ENCODE measurements at regions not wholly inside any gene's neighbourhood (a gene's known extent, or its start where the extent isn't known, plus 50 kb on each side); places are given as distances from the start of the nearest gene placed in this dataset.

GRCh38 chr12:131345521-131346436 lies 365.1 kb upstream of the SFSWAP start:
- no peaks in the 10 kb centered on the region for H3K4me1 ChIP-seq
- H3K27ac ChIP-seq, result no peak overlapping the region
- H3K27me3 ChIP-seq, result peaks cover 0 to 20% (median 11%) of the 10 kb centered on the region in 7 donors
- peak in 5 of 8 donors; percentile 22 to 61 (median 31) for ATAC-seq
- 76 to 77% methylated on average over 14 to 17 of the region's 19 CpGs for WGBS, 2 donors
- intact Hi-C loops (cut with DNase I), result loop anchor here in 5 of 10 donors (2.0 to 5.0 kb wide), 3 partner anchors 103 to 279 kb away; no protein-coding TSS in a partner anchor
- H3K4me3 ChIP-seq, result no peak overlapping the region
- no peak for DNase-seq
- no peaks in the 10 kb centered on the region for H3K36me3 ChIP-seq
- no peaks in the 10 kb centered on the region for H3K9me3 ChIP-seq
- TF ChIP-seq CTCF (IDR thresholded peaks at IDR 0.05), result no peak

GRCh38 chr12:131346555-131347344 lies 364.1 kb upstream of the SFSWAP start:
- H3K27me3 ChIP-seq, result peaks cover 0 to 20% (median 16%) of the 10 kb centered on the region in 7 donors
- WGBS, 2 donors, result 47 to 56% methylated on average over 15 to 16 of the region's 17 CpGs
- intact Hi-C loops (cut with DNase I), result loop anchor here in 3 of 10 donors (5.0 kb wide), 2 partner anchors 104 to 276 kb away; no protein-coding TSS in a partner anchor
- H3K4me1 ChIP-seq, result no peaks in the 10 kb centered on the region
- TF ChIP-seq CTCF (IDR thresholded peaks at IDR 0.05), result no peak
- ATAC-seq (peak in 2 of 8 donors; percentile 11 to 19), DNase-seq (no peak)
- H3K9me3 ChIP-seq, result peaks cover 0 to 2% (median 0%) of the 10 kb centered on the region in 11 donors
- no peak overlapping the region for H3K4me3 ChIP-seq
- no peak overlapping the region for H3K27ac ChIP-seq
- no peaks in the 10 kb centered on the region for H3K36me3 ChIP-seq

- TF ChIP-seq CTCF (IDR thresholded peaks at IDR 0.05), result no peak
- Histone ChIP-seq H3K4me1 (no peaks in the 10 kb centered on the region), H3K36me3 (no peaks in the 10 kb centered on the region), H3K27me3 (peaks cover 0 to 21% (median 16%) of the 10 kb centered on the region in 7 donors), H3K27ac (no peak overlapping the region), H3K9me3 (peaks cover 0 to 4% (median 0%) of the 10 kb centered on the region in 11 donors), H3K4me3 (no peak overlapping the region)
- DNase-seq, result no peak
- WGBS, 2 donors, result 74 to 83% methylated on average over 11 of the region's 11 CpGs
- intact Hi-C loops (cut with DNase I), result loop anchor here in 3 of 10 donors (5.0 kb wide), 2 partner anchors 105 to 275 kb away; no protein-coding TSS in a partner anchor
- ATAC-seq, result no peak
Measured at GRCh38 chr12:131347345-131347714, 363.6 kb upstream of the SFSWAP start.

GRCh38 chr12:131347732-131348131 lies 363.2 kb upstream of the SFSWAP start:
- DNase-seq (no peak), ATAC-seq (no peak)
- WGBS, 2 donors, result 95% methylated on average over 7 of the region's 7 CpGs
- Histone ChIP-seq H3K4me1 (no peaks in the 10 kb centered on the region), H3K27ac (no peak overlapping the region), H3K9me3 (peaks cover 0 to 4% (median 0%) of the 10 kb centered on the region in 11 donors), H3K36me3 (no peaks in the 10 kb centered on the region), H3K4me3 (no peak overlapping the region), H3K27me3 (peaks cover 0 to 25% (median 16%) of the 10 kb centered on the region in 7 donors)
- no peak for TF ChIP-seq CTCF (IDR thresholded peaks at IDR 0.05)
- intact Hi-C loops (cut with DNase I), result loop anchor here in 3 of 10 donors (5.0 kb wide), 2 partner anchors 105 to 275 kb away; no protein-coding TSS in a partner anchor
